Liver (tissue), 3 donors: ENCODE measurements at regions not wholly inside any gene's neighbourhood (a gene's known extent, or its start where the extent isn't known, plus 50 kb on each side); places are given as distances from the start of the nearest gene placed in this dataset.

ENCODE experiments used
- ATF3 ChIP-seq: IDR thresholded peaks from 2 replicates; pipeline ENCODE4 v1.6.1; 2016; ENCODE audit warnings: antibody characterized with exemption
- CTCF ChIP-seq: fragments of 150-350 bp; IDR thresholded peaks from 2 replicates; pipeline ENCODE4 v1.5.1; 2017; ENCODE audit warnings: improper control_type of control experiment, low read depth, low read length; ENCODE audit not compliant: missing input control
- EGR1 ChIP-seq, 2 donors: IDR thresholded peaks; 2 replicates each; pipeline ENCODE4 v1.6.1; 2016 to 2018; ENCODE audit warnings: antibody characterized with exemption in 2 of 2, low read depth in 2 of 2
- GABPA ChIP-seq, 2 donors: IDR thresholded peaks in 1 of 2; conservative IDR thresholded peaks in 1 of 2; 2 replicates each; pipeline ENCODE4 v1.6.1; 2016; ENCODE audit warnings: antibody characterized with exemption in 2 of 2, mild to moderate bottlenecking in 1 of 2, moderate library complexity in 1 of 2
- HNF4A ChIP-seq, 2 donors: conservative IDR thresholded peaks; 2 replicates each; pipeline ENCODE4 v1.6.1; 2016; ENCODE audit warnings: antibody characterized with exemption in 2 of 2, mild to moderate bottlenecking in 2 of 2
- JUND ChIP-seq, 2 donors: IDR thresholded peaks; 2 replicates each; pipeline ENCODE4 v1.6.1; 2016; ENCODE audit warnings: antibody characterized with exemption in 2 of 2
- MAX ChIP-seq: IDR thresholded peaks from 2 replicates; pipeline ENCODE4 v1.6.1; 2016; ENCODE audit warnings: antibody characterized with exemption
- RAD21 ChIP-seq, 2 donors: IDR thresholded peaks; 2 replicates each; pipeline ENCODE4 v1.6.1; 2016; ENCODE audit warnings: antibody characterized with exemption in 2 of 2, mild to moderate bottlenecking in 2 of 2
- REST ChIP-seq: IDR thresholded peaks from 2 replicates; pipeline ENCODE4 v1.6.1; 2016; ENCODE audit warnings: antibody characterized with exemption, mild to moderate bottlenecking
- SP1 ChIP-seq: IDR thresholded peaks from 2 replicates; pipeline ENCODE4 v1.6.1; 2018; ENCODE audit warnings: antibody characterized with exemption, mild to moderate bottlenecking
- TAF1 ChIP-seq: conservative IDR thresholded peaks from 2 replicates; pipeline ENCODE4 v1.6.1; 2016; ENCODE audit warnings: antibody characterized with exemption, mild to moderate bottlenecking
- YY1 ChIP-seq: IDR thresholded peaks from 2 replicates; pipeline ENCODE4 v1.6.1; 2016; ENCODE audit warnings: antibody characterized with exemption, mild to moderate bottlenecking
- ZBTB33 ChIP-seq: IDR thresholded peaks from 2 replicates; pipeline ENCODE4 v1.6.1; 2016; ENCODE audit warnings: antibody characterized with exemption
- donor health status: healthy.
- donor health status: healthy.

GRCh38 chr4:188989371-188989770 lies 850.1 kb downstream of the TRIML1 start:
- TF ChIP-seq TAF1 (no peak), CTCF (no peak), SP1 (no peak), ZBTB33 (no peak), GABPA (IDR thresholded peaks at IDR 0.05 in 1 of 2, conservative IDR thresholded peaks at IDR 0.05 in 1 of 2) (no peak), JUND (IDR thresholded peaks at IDR 0.05) (no peak), REST (no peak), EGR1 (IDR thresholded peaks at IDR 0.05; ENCODE audit: low read depth in 2 of 2) (no peak), HNF4A (conservative IDR thresholded peaks at IDR 0.05) (no peak), MAX (no peak), ATF3 (no peak), YY1 (no peak), RAD21 (IDR thresholded peaks at IDR 0.05) (no peak)
